IMR-90 (cell line): ENCODE measurements at regions not wholly inside any gene's neighbourhood (a gene's known extent, or its start where the extent isn't known, plus 50 kb on each side); places are given as distances from the start of the nearest gene placed in this dataset.

Source experiments
- ATAC-seq: fragments of 200-7000 bp; cut with Tn5 transposase; 2 replicates; pipeline ENCODE4 v1.9.1; 2020; ENCODE audit warnings: low read depth, mild to moderate bottlenecking, moderate library complexity
- BruUV-seq: library from RNA; stranded (reverse); fragments of 400-500 nt; replicated peaks from 2 replicates; lab custom pipeline; 2021; lab: Mats Ljungman, UMichigan
- CTCF ChIA-PET: fragments of 300-600 bp; formaldehyde crosslinking; extraction: SDS; loops from one replicate; lab custom pipeline; 2021; ENCODE audit warnings: antibody characterized with exemption; lab: Yijun Ruan, JAX
- POLR2A ChIA-PET: fragments of 300-600 bp; sonication (Branson Sonifier 250); formaldehyde crosslinking; loops from one replicate; lab custom pipeline; 2022; ENCODE audit warnings: antibody characterized with exemption; ENCODE audit not compliant: unreplicated experiment; lab: Charles Lee
- DNase-seq: peaks from one replicate; pipeline ENCODE4 v3.0.0; 2013
- H2AFZ ChIP-seq: replicated peaks from 2 replicates; pipeline ENCODE3; 2013; ENCODE audit warnings: low read length, mild to moderate bottlenecking; ENCODE audit not compliant: poor library complexity
- H2AK5ac ChIP-seq: 2 replicates; pipeline ENCODE4 v1.6.1; 2013; ENCODE audit warnings: low read depth, low read length, inconsistent platforms
- H2AK9ac ChIP-seq: replicated peaks from 2 replicates; pipeline ENCODE3; 2013; ENCODE audit warnings: mild to moderate bottlenecking, low read depth, low read length, moderate library complexity; ENCODE audit not compliant: poor library complexity
- H2BK120ac ChIP-seq: 2 replicates; pipeline ENCODE4 v1.6.1; 2013; ENCODE audit warnings: low read depth, low read length, inconsistent platforms
- H2BK15ac ChIP-seq: 3 replicates; pipeline ENCODE4 v1.6.1; 2013; ENCODE audit warnings: low read depth, low read length, inconsistent platforms
- H2BK20ac ChIP-seq: 2 replicates; pipeline ENCODE4 v1.6.1; 2013; ENCODE audit warnings: low read depth, mild to moderate bottlenecking, inconsistent platforms, low read length, moderate library complexity
- H2BK5ac ChIP-seq: 2 replicates; pipeline ENCODE4 v1.6.1; 2013; ENCODE audit warnings: mild to moderate bottlenecking, low read depth, low read length, inconsistent platforms; ENCODE audit not compliant: poor library complexity, severe bottlenecking
- H3K14ac ChIP-seq: replicated peaks from 2 replicates; pipeline ENCODE4 v1.6.1; 2013; ENCODE audit warnings: low read depth, low read length, inconsistent platforms
- H3K18ac ChIP-seq: 2 replicates; pipeline ENCODE4 v1.6.1; 2013; ENCODE audit warnings: low read depth, low read length, control low read depth
- H3K23ac ChIP-seq: 2 replicates; pipeline ENCODE4 v1.6.1; 2013; ENCODE audit warnings: low read depth, low read length, inconsistent platforms
- H3K27ac ChIP-seq: 2 replicates; pipeline ENCODE4 v1.5.1; 2013; ENCODE audit warnings: mild to moderate bottlenecking, control low read depth, low read length; ENCODE audit not compliant: insufficient read depth
- H3K27me3 ChIP-seq: 2 replicates; pipeline ENCODE4 v1.6.1; 2013; ENCODE audit warnings: low read length; ENCODE audit not compliant: control insufficient read depth, insufficient read depth
- H3K36me3 ChIP-seq: 2 replicates; pipeline ENCODE4 v1.6.1; 2013; ENCODE audit warnings: low read length, mixed read lengths; ENCODE audit not compliant: control insufficient read depth, insufficient read depth
- H3K4ac ChIP-seq: 2 replicates; pipeline ENCODE4 v1.6.1; 2013; ENCODE audit warnings: low read depth, low read length, inconsistent platforms
- H3K4me1 ChIP-seq: 2 replicates; pipeline ENCODE4 v1.6.1; 2013; ENCODE audit warnings: low read length, mixed read lengths; ENCODE audit not compliant: control insufficient read depth, insufficient read depth
- H3K4me2 ChIP-seq: 2 replicates; pipeline ENCODE4 v1.6.1; 2013; ENCODE audit warnings: low read depth, mild to moderate bottlenecking, control low read depth, low read length, moderate library complexity
- H3K4me3 ChIP-seq: 2 replicates; pipeline ENCODE4 v1.5.1; 2013; ENCODE audit warnings: low read depth, mild to moderate bottlenecking, control low read depth, low read length, moderate library complexity; ENCODE audit not compliant: insufficient read depth
- H3K56ac ChIP-seq: 2 replicates; pipeline ENCODE4 v1.6.1; 2013; ENCODE audit warnings: low read length, inconsistent platforms; ENCODE audit not compliant: insufficient read depth; ENCODE audit errors: extremely low read depth
- H3K79me1 ChIP-seq, 2 experiments: 2 replicates each; pipeline ENCODE4 v1.6.1; 2013; ENCODE audit warnings: low read length in 2 of 2, inconsistent platforms in 1 of 2, low read depth in 1 of 2
- H3K9ac ChIP-seq: 2 replicates; pipeline ENCODE4 v1.6.1; 2013; ENCODE audit warnings: low read depth, low read length, control low read depth
- H3K9me1 ChIP-seq: 2 replicates; pipeline ENCODE4 v1.6.1; 2013; ENCODE audit warnings: low read length, inconsistent platforms; ENCODE audit not compliant: insufficient read depth
- H3K9me3 ChIP-seq: 2 replicates; pipeline ENCODE4 v1.6.1; 2013; ENCODE audit warnings: low read length; ENCODE audit not compliant: control insufficient read depth, insufficient read depth
- H4K20me1 ChIP-seq: 2 replicates; pipeline ENCODE4 v1.6.1; 2013; ENCODE audit warnings: low read length, inconsistent platforms; ENCODE audit not compliant: insufficient read depth
- H4K5ac ChIP-seq: 2 replicates; pipeline ENCODE4 v1.6.1; 2013; ENCODE audit warnings: mild to moderate bottlenecking, low read depth, low read length, control low read depth
- H4K8ac ChIP-seq, 2 experiments: 2 replicates each; pipeline ENCODE4 v1.6.1; 2013; ENCODE audit warnings: low read depth in 2 of 2, low read length in 2 of 2, control low read depth in 1 of 2, inconsistent platforms in 1 of 2
- H4K91ac ChIP-seq: 2 replicates; pipeline ENCODE4 v1.6.1; 2013; ENCODE audit warnings: low read depth, low read length, inconsistent platforms; ENCODE audit not compliant: insufficient read depth
- FOS ChIP-seq: fragments of 150-350 bp; IDR thresholded peaks from 2 replicates; pipeline ENCODE4 v1.6.1; 2016; ENCODE audit warnings: low read depth, low read length
- MAFK ChIP-seq: IDR thresholded peaks from 2 replicates; pipeline ENCODE4 v1.6.1; 2012; ENCODE audit warnings: low read depth, low read length, improper control_type of control experiment
- MXI1 ChIP-seq: IDR thresholded peaks from 2 replicates; pipeline ENCODE4 v1.6.1; 2012; ENCODE audit warnings: low read depth, mild to moderate bottlenecking, low read length, moderate library complexity, borderline replicate concordance
- RAD21 ChIP-seq: IDR thresholded peaks from 2 replicates; pipeline ENCODE4 v1.6.1; 2012; ENCODE audit warnings: low read length, improper control_type of control experiment
- RCOR1 ChIP-seq: IDR thresholded peaks from 2 replicates; pipeline ENCODE4 v1.6.1; 2012; ENCODE audit warnings: mild to moderate bottlenecking, low read length, improper control_type of control experiment; ENCODE audit not compliant: insufficient replicate concordance
- SMC3 ChIP-seq: fragments of 150-350 bp; IDR thresholded peaks from 2 replicates; pipeline ENCODE4 v1.6.1; 2016; ENCODE audit warnings: low read depth, mild to moderate bottlenecking, antibody characterized with exemption, low read length, moderate library complexity
- WGBS, 2 experiments: methylation state at CpG; one replicate each; pipeline versions ENCODE4 v1.1.5 to v1.1.7; 2013; ENCODE audit warnings: missing lambda C conversion rate in 2 of 2; ENCODE audit not compliant: insufficient read length in 1 of 2; ENCODE audit errors: extremely low coverage in 2 of 2; 5-methylcytosine and 5-hydroxymethylcytosine counted together
- dilution Hi-C: fragments of 300-500 bp; cut with HindIII; formaldehyde crosslinking; loops from one replicate; pipeline ENCODE4 v1.14.3; 2018; ENCODE audit warnings: low sequenced_read_pairs; ENCODE audit not compliant: unreplicated experiment
- in situ Hi-C: fragments of 300-500 bp; cut with MboI; formaldehyde crosslinking; loops from 3 replicates; pipeline ENCODE4 v1.14.3; 2019; ENCODE audit warnings: low sequenced_read_pairs, inconsistent platforms, mixed read lengths
- intact Hi-C: fragments of 100-400 bp; cut with micrococcal nuclease; formaldehyde crosslinking; loops from 2 replicates; pipeline ENCODE4 v1.10.0; 2022
- TF ChIP-seq, protein P1 (sequence below): conservative IDR thresholded peaks from 2 replicates; pipeline ENCODE4 v1.5.1; 2012; ENCODE audit warnings: mild to moderate bottlenecking, low read depth, low read length, improper control_type of control experiment

DNA sequence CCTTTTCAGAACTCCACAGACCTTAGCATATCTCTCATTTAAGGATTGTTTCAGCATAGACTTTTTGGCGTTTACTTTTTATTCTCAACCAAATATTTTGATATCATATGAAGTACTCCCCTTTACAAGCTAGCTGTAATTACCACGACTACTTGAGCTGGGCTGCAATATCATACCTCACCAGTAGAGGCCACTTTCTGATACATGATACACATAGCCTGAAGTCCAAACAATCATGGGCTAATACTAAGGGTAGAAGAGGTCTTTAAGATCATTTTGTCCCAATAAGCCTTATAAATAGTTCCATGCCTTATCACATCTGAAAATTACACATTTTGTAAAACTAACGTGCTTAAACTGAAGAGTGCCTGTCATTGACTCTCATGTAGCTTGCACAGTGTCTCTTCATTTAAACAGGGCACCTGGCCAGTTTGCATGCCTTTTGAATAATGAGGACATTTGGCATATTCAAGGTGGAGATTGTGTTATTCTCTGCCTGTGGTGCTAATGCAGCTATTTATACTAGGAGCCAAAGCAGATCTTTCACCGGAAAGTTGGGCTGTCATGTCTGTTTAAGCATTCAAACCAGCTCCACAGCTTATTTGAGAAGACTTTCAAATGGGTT, 403.7 kb upstream of the ZMIZ1 start:
- Histone ChIP-seq H3K23ac (no peak overlapping the region), H4K8ac (no peak overlapping the region), H3K4ac (no peak overlapping the region), H3K4me3 (no peak overlapping the region), H2AFZ (no peak overlapping the region), H2BK120ac (no peak overlapping the region), H3K18ac (no peak overlapping the region), H3K4me2 (no peak overlapping the region), H3K27ac (no peak overlapping the region), H3K4me1 (no peaks in the 10 kb centered on the region), H3K56ac (no peak overlapping the region), H3K27me3 (peaks cover 18% of the 10 kb centered on the region), H2AK9ac (no peak overlapping the region), H4K5ac (no peak overlapping the region), H4K20me1 (no peaks in the 10 kb centered on the region), H3K14ac (no peak overlapping the region), H3K79me1 (no peaks in the 10 kb centered on the region), H2AK5ac (no peak overlapping the region), H2BK15ac (no peak overlapping the region), H3K36me3 (no peaks in the 10 kb centered on the region), H2BK5ac (no peak overlapping the region), H3K9me1 (no peaks in the 10 kb centered on the region), H3K9ac (no peak overlapping the region), H4K91ac (no peak overlapping the region), H3K9me3 (peaks cover 6% of the 10 kb centered on the region), H2BK20ac (no peak overlapping the region)
- ChIA-PET POLR2A (no interaction called here), CTCF (interaction anchor here (0.6 to 1.2 kb wide), 2 partner anchors 413 to 618 kb away, joined by 3 read pairs; no protein-coding TSS in a partner anchor)
- peak; percentile 49 for TF ChIP-seq RAD21
- TF ChIP-seq MXI1 = no peak
- no peak for TF ChIP-seq MAFK
- no peak for TF ChIP-seq RCOR1
- peak; percentile 34; the same call in 1 of the 2 replicates for TF ChIP-seq SMC3
- TF ChIP-seq, protein P1, sequence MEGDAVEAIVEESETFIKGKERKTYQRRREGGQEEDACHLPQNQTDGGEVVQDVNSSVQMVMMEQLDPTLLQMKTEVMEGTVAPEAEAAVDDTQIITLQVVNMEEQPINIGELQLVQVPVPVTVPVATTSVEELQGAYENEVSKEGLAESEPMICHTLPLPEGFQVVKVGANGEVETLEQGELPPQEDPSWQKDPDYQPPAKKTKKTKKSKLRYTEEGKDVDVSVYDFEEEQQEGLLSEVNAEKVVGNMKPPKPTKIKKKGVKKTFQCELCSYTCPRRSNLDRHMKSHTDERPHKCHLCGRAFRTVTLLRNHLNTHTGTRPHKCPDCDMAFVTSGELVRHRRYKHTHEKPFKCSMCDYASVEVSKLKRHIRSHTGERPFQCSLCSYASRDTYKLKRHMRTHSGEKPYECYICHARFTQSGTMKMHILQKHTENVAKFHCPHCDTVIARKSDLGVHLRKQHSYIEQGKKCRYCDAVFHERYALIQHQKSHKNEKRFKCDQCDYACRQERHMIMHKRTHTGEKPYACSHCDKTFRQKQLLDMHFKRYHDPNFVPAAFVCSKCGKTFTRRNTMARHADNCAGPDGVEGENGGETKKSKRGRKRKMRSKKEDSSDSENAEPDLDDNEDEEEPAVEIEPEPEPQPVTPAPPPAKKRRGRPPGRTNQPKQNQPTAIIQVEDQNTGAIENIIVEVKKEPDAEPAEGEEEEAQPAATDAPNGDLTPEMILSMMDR = peak; percentile 45
- TF ChIP-seq FOS = no peak
- no TSS peak for BruUV-seq
- WGBS, 2 experiments = no CpG with 5 or more reads among the region's 4 CpGs
- peak; percentile 39 for DNase-seq
- in situ Hi-C loops (no loop called here), intact Hi-C loops (loop anchor here (10.0 kb wide), 1 partner anchor 280 kb away; no protein-coding TSS in a partner anchor), dilution Hi-C loops (no loop called here)
- peak; percentile 59; the same call in 1 of the 2 replicates for ATAC-seq
